Fibroblast of lung (primary cell): ENCODE measurements at regions not wholly inside any gene's neighbourhood (a gene's known extent, or its start where the extent isn't known, plus 50 kb on each side); places are given as distances from the start of the nearest gene placed in this dataset.

Experiments used
- CTCF ChIP-seq, 2 donors: IDR thresholded peaks in 1 of 2; conservative IDR thresholded peaks in 1 of 2; 1 replicate in 1 of 2; 2 replicates in 1 of 2; pipeline ENCODE4 v1.5.1; 2011 to 2012; ENCODE audit warnings: low read length in 2 of 2, control low read depth in 1 of 2, inconsistent platforms in 1 of 2, low read depth in 1 of 2, mild to moderate bottlenecking in 1 of 2
- EZH2 ChIP-seq: IDR thresholded peaks from 2 replicates; pipeline ENCODE4 v1.5.1; 2012; ENCODE audit warnings: low read length, control low read depth, mild to moderate bottlenecking; ENCODE audit errors: missing control alignments

- no peak for TF ChIP-seq CTCF (conservative IDR thresholded peaks at IDR 0.05 in 1 of 2, IDR thresholded peaks at IDR 0.05 in 1 of 2; ENCODE audit: low read depth in 1 of 2, low read length in 2 of 2)
- no peak for TF ChIP-seq EZH2
Observed at GRCh38 chr9:31394015-31394473, 990.4 kb upstream of the ACO1 start.
